HEK293 (cell line): ENCODE measurements at regions not wholly inside any gene's neighbourhood (a gene's known extent, or its start where the extent isn't known, plus 50 kb on each side); places are given as distances from the start of the nearest gene placed in this dataset.

Experiments
- CTCF ChIA-PET: fragments of 350-600 bp; formaldehyde crosslinking; extraction: SDS; loops from one replicate; lab custom pipeline; 2021; ENCODE audit warnings: antibody characterized with exemption; lab: Yijun Ruan, JAX
- POLR2A ChIA-PET: fragments of 300-600 bp; formaldehyde crosslinking; extraction: SDS; loops from one replicate; lab custom pipeline; 2020; ENCODE audit warnings: antibody characterized with exemption, inconsistent platforms; lab: Yijun Ruan, JAX
- H3K27ac ChIP-seq: fragments of 200-500 bp; sonication (Bioruptor generic); 2 replicates; pipeline ENCODE4 v1.5.1; 2014; ENCODE audit warnings: low read depth, low read length, control low read depth, inconsistent platforms; ENCODE audit errors: extremely low read depth
- H3K36me3 ChIP-seq, 2 experiments: fragments of 200-500 bp in 1 of 2; sonication (Bioruptor generic) in 1 of 2; 1 replicate in 1 of 2; 2 replicates in 1 of 2; pipeline ENCODE4 v1.5.1; 2014 to 2017; ENCODE audit warnings: inconsistent platforms in 2 of 2, low read length in 2 of 2; ENCODE audit not compliant: control insufficient read depth in 2 of 2, insufficient read depth in 1 of 2
- H3K4me1 ChIP-seq: fragments of 200-500 bp; sonication (Bioruptor generic); 2 replicates; pipeline ENCODE4 v1.5.1; 2014; ENCODE audit warnings: mild to moderate bottlenecking, low read length, inconsistent platforms; ENCODE audit not compliant: control insufficient read depth, insufficient read depth
- H3K4me3 ChIP-seq: 2 replicates; pipeline ENCODE4 v1.5.1; 2011; ENCODE audit warnings: low read depth, mild to moderate bottlenecking, control low read depth, low read length, moderate library complexity
- H3K9me3 ChIP-seq: fragments of 200-500 bp; sonication (Bioruptor generic); 2 replicates; pipeline ENCODE4 v1.5.1; 2014; ENCODE audit warnings: low read depth, low read length, inconsistent platforms; ENCODE audit not compliant: control insufficient read depth, insufficient read depth
- AEBP2 ChIP-seq: fragments of 450-650 bp; formaldehyde crosslinking; IDR thresholded peaks from 2 replicates; pipeline ENCODE4 v1.5.1; 2016; ENCODE audit warnings: missing biosample characterization, missing genetic modification characterization, borderline replicate concordance
- BCL11B ChIP-seq: fragments of 450-650 bp; formaldehyde crosslinking; IDR thresholded peaks from 2 replicates; pipeline ENCODE4 v1.5.1; 2016; ENCODE audit warnings: low read depth, missing biosample characterization, missing genetic modification characterization
- HOXA7 ChIP-seq: sonication (generic); formaldehyde crosslinking; IDR thresholded peaks from 2 replicates; pipeline ENCODE4 v1.8.1; 2022; ENCODE audit warnings: missing genetic modification reagents, borderline replicate concordance
- MYNN ChIP-seq: fragments of 450-650 bp; formaldehyde crosslinking; IDR thresholded peaks from 2 replicates; pipeline ENCODE4 v1.5.1; 2016; ENCODE audit warnings: missing biosample characterization, missing genetic modification characterization, borderline replicate concordance
- TCF7L2 ChIP-seq: IDR thresholded peaks from 2 replicates; pipeline ENCODE4 v1.6.1; 2011; ENCODE audit warnings: low read depth, mild to moderate bottlenecking, inconsistent platforms, low read length, moderate library complexity, borderline replicate concordance
- ZBTB10 ChIP-seq: fragments of 450-650 bp; formaldehyde crosslinking; IDR thresholded peaks from 2 replicates; pipeline ENCODE4 v1.5.1; 2016; ENCODE audit warnings: missing biosample characterization, missing genetic modification characterization
- ZEB2 ChIP-seq: fragments of 450-650 bp; formaldehyde crosslinking; IDR thresholded peaks from 2 replicates; pipeline ENCODE4 v1.5.1; 2016; ENCODE audit warnings: missing biosample characterization, missing genetic modification characterization
- ZNF10 ChIP-seq: fragments of 450-650 bp; formaldehyde crosslinking; IDR thresholded peaks from 2 replicates; pipeline ENCODE4 v1.5.1; 2017; ENCODE audit warnings: missing biosample characterization, missing genetic modification characterization
- ZNF146 ChIP-seq: fragments of 450-650 bp; formaldehyde crosslinking; IDR thresholded peaks from 2 replicates; pipeline ENCODE4 v1.5.1; 2016; ENCODE audit warnings: missing biosample characterization, missing genetic modification characterization
- ZNF600 ChIP-seq: fragments of 450-650 bp; formaldehyde crosslinking; IDR thresholded peaks from 2 replicates; pipeline ENCODE4 v1.5.1; 2016; ENCODE audit warnings: missing biosample characterization, missing genetic modification characterization
- ZNF670 ChIP-seq: fragments of 450-650 bp; formaldehyde crosslinking; IDR thresholded peaks from 2 replicates; pipeline ENCODE4 v1.5.1; 2016; ENCODE audit warnings: missing biosample characterization, missing genetic modification characterization, low read depth
- ZSCAN30 ChIP-seq: fragments of 450-650 bp; IDR thresholded peaks from 2 replicates; pipeline ENCODE4 v1.5.1; 2018; ENCODE audit warnings: missing biosample characterization, mild to moderate bottlenecking, missing genetic modification characterization, moderate library complexity
- TF ChIP-seq, protein P1 (sequence below): fragments of 450-650 bp; formaldehyde crosslinking; conservative IDR thresholded peaks from 2 replicates; pipeline ENCODE4 v1.5.1; 2016; ENCODE audit warnings: low read depth, missing biosample characterization, missing genetic modification characterization
- TF ChIP-seq, protein P2 (sequence below): fragments of 450-650 bp; formaldehyde crosslinking; IDR thresholded peaks from 2 replicates; pipeline ENCODE4 v1.5.1; 2016; ENCODE audit warnings: missing biosample characterization, missing genetic modification characterization
- TF ChIP-seq, protein P3 (sequence below): fragments of 450-650 bp; formaldehyde crosslinking; IDR thresholded peaks from 2 replicates; pipeline ENCODE4 v1.5.1; 2016; ENCODE audit warnings: missing biosample characterization, missing genetic modification characterization
- TF ChIP-seq, protein P4 (sequence below): fragments of 450-650 bp; formaldehyde crosslinking; IDR thresholded peaks from 2 replicates; pipeline ENCODE4 v1.5.1; 2016; ENCODE audit warnings: missing biosample characterization, missing genetic modification characterization
- TF ChIP-seq, protein P5 (sequence below): fragments of 450-650 bp; formaldehyde crosslinking; IDR thresholded peaks from 2 replicates; pipeline ENCODE4 v1.5.1; 2017; ENCODE audit warnings: missing biosample characterization, mild to moderate bottlenecking, missing genetic modification characterization, moderate library complexity

GRCh38 chr4:45293335-45293734, 567.0 kb upstream of the GNPDA2 start:
- TF ChIP-seq, protein P1, sequence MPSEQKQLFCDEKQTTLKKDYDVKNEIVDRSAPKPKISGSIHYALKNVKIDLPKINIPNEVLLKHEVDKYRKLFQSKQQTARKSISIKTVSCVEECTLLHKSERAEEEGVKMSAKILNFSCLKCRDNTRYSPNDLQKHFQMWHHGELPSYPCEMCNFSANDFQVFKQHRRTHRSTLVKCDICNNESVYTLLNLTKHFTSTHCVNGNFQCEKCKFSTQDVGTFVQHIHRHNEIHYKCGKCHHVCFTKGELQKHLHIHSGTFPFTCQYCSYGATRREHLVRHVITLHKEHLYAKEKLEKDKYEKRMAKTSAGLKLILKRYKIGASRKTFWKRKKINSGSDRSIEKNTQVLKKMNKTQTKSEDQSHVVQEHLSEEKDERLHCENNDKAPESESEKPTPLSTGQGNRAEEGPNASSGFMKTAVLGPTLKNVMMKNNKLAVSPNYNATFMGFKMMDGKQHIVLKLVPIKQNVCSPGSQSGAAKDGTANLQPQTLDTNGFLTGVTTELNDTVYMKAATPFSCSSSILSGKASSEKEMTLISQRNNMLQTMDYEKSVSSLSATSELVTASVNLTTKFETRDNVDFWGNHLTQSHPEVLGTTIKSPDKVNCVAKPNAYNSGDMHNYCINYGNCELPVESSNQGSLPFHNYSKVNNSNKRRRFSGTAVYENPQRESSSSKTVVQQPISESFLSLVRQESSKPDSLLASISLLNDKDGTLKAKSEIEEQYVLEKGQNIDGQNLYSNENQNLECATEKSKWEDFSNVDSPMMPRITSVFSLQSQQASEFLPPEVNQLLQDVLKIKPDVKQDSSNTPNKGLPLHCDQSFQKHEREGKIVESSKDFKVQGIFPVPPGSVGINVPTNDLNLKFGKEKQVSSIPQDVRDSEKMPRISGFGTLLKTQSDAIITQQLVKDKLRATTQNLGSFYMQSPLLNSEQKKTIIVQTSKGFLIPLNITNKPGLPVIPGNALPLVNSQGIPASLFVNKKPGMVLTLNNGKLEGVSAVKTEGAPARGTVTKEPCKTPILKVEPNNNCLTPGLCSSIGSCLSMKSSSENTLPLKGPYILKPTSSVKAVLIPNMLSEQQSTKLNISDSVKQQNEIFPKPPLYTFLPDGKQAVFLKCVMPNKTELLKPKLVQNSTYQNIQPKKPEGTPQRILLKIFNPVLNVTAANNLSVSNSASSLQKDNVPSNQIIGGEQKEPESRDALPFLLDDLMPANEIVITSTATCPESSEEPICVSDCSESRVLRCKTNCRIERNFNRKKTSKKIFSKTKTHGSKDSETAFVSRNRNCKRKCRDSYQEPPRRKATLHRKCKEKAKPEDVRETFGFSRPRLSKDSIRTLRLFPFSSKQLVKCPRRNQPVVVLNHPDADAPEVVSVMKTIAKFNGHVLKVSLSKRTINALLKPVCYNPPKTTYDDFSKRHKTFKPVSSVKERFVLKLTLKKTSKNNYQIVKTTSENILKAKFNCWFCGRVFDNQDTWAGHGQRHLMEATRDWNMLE = no peak
- TF ChIP-seq, protein P2, sequence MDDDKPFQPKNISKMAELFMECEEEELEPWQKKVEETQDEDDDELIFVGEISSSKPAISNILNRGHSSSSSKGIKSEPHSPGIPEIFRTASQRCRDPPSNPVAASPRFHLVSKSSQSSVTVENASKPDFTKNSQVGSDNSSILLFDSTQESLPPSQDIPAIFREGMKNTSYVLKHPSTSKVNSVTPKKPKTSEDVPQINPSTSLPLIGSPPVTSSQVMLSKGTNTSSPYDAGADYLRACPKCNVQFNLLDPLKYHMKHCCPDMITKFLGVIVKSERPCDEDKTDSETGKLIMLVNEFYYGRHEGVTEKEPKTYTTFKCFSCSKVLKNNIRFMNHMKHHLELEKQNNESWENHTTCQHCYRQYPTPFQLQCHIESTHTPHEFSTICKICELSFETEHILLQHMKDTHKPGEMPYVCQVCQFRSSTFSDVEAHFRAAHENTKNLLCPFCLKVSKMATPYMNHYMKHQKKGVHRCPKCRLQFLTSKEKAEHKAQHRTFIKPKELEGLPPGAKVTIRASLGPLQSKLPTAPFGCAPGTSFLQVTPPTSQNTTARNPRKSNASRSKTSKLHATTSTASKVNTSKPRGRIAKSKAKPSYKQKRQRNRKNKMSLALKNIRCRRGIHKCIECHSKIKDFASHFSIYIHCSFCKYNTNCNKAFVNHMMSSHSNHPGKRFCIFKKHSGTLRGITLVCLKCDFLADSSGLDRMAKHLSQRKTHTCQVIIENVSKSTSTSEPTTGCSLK (tag by site-specific recombination) = no peak
- TF ChIP-seq ZNF146 (tag by site-specific recombination) (no peak), ZNF670 (no peak), MYNN (tag by site-specific recombination) (no peak), ZNF10 (tag by site-specific recombination) (no peak), AEBP2 (no peak), ZSCAN30 (tag by site-specific recombination) (no peak), ZNF600 (tag by site-specific recombination) (no peak), ZBTB10 (tag by site-specific recombination) (no peak), HOXA7 (CRISPR knock-in tag) (no peak), BCL11B (tag by site-specific recombination) (no peak), ZEB2 (tag by site-specific recombination) (no peak), TCF7L2 (no peak)
- TF ChIP-seq, protein P3, sequence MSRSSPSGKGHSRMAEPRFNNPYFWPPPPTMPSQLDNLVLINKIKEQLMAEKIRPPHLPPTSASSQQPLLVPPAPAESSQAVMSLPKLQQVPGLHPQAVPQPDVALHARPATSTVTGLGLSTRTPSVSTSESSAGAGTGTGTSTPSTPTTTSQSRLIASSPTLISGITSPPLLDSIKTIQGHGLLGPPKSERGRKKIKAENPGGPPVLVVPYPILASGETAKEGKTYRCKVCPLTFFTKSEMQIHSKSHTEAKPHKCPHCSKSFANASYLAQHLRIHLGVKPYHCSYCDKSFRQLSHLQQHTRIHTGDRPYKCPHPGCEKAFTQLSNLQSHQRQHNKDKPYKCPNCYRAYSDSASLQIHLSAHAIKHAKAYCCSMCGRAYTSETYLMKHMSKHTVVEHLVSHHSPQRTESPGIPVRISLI = no peak
- TF ChIP-seq, protein P4, sequence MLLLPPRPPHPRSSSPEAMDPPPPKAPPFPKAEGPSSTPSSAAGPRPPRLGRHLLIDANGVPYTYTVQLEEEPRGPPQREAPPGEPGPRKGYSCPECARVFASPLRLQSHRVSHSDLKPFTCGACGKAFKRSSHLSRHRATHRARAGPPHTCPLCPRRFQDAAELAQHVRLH = no peak
- TF ChIP-seq, protein P5, sequence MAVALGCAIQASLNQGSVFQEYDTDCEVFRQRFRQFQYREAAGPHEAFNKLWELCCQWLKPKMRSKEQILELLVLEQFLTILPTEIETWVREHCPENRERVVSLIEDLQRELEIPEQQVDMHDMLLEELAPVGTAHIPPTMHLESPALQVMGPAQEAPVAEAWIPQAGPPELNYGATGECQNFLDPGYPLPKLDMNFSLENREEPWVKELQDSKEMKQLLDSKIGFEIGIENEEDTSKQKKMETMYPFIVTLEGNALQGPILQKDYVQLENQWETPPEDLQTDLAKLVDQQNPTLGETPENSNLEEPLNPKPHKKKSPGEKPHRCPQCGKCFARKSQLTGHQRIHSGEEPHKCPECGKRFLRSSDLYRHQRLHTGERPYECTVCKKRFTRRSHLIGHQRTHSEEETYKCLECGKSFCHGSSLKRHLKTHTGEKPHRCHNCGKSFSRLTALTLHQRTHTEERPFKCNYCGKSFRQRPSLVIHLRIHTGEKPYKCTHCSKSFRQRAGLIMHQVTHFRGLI = no peak
- Histone ChIP-seq H3K4me3 (no peak overlapping the region), H3K4me1 (no peaks in the 10 kb centered on the region), H3K36me3 (no peaks in the 10 kb centered on the region), H3K9me3 (no peaks in the 10 kb centered on the region), H3K27ac (no peak overlapping the region)
- ChIA-PET CTCF (no interaction called here), POLR2A (no interaction called here)
